ENCODE measurements at regions not wholly inside any gene's neighbourhood (a gene's known extent, or its start where the extent isn't known, plus 50 kb on each side); places are given as distances from the start of the nearest gene placed in this dataset.
"Not testable (repeated sequence)": the region's sequence is repeated elsewhere in the genome, so short reads cannot be mapped to it uniquely, and the experiment has no call there.

DNA sequence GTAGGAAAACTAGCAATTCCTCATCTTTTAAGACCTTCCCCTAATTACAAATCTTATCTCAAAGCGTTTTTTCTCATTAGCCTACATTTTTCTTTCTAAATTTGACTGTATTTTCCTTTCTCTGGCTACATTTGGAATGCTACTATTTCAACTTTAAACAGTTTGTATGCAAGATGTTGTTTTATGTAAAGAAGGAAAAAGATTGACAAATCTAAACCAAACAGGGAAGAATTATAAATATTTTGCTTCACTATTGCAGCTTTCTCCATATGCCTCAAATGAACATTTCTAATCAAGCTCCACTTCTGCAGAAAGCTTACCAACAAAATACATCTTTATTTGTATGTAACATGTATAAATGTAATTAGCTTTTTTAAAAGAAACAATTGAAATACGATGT lies 156.2 kb downstream of the MZT1 start:
- no peak for DNase-seq

DNA sequence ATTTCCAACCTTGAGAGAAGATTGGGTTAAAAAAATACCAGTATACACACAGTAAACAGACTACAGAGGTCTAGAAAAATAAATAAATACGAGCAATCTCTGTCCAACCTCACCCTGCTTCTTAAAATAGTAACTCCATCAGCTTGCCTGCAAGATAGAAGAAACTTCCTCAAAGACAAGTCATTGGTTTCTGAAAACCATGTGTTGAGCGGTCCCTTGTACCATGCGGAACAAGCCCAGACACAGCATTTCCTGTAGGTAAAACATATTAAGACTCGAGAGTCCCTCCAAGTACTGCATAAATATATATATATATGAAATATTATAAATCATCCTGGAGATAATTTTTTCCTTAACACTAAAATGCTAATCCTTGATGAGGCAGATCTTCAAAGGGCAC lies 157.4 kb downstream of the MZT1 start:
- DNase-seq: no peak

DNA sequence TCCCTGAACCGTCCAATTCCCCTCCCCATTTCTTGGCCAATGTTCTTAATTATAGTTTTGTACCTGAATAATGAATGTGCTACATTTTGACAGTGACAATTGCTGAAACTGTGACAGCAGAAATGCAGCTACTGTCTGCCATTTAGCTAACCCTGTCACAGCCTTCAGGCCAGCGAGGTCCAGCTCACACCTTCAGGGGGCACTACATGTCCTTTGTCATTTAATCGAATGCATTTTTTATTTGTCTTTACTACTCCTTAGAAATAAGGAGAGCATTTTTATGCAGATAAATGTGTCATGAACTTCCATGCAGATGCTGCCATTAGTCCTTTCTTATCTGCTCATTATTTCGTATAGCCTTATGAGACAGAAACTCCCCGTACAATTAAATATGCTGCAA lies 159.9 kb downstream of the MZT1 start:
- DNase-seq: no peak

DNA sequence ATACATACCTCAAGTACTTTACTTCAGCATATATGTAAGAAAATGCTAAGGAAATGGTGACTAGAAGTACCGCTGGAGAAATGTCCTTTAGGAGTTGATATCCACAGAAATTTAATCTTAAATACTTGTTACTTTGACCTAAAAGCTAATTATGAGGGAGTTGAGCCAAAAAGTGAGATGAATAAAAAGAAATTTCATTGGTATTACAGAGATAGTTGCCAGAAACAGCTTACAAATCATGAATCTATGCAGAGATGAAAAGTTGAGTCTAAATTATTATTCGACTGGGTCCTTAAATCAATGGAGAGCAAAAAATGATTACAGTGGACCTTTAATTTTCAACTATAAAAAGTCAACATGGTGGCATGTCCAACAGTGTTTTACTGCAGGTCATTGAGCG lies 160.9 kb downstream of the MZT1 start:
- DNase-seq: no peak

DNA sequence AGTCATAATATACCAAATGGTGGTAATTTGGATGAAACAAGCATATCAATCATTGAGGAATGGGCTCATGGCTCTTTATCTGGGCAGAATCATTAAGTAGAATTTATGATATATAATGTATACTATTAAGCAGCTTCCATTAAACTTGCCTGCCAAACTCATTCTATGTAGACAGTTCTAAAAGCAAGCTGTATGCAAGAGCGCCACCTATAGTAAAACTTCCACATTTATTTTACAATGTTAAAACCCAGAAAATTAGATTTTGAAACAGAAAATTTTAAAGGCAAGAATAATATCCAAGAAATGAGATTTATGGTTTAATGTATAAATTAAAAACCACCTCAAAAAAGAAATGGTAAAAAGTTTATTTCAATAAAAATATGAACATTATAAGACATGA lies 161.5 kb downstream of the MZT1 start:
- no peak for DNase-seq

DNA sequence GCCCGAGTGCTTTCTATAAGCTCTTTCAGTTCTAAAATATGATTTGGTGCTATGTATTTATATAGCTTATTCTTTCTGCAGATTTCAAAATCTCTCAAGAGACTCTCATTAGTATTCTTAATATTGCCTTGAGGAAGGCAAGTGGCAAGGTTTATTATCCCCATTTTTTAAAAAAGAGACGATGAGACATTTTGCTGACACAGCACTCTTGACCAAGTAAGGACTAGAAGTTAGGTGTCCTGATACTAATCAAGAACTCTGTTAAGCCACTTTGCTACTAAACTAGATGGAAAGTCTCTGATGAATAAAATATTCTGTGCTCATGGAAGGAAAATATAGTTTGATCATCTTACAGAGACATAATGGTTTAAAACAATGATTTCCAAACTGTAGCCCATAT lies 164.7 kb downstream of the MZT1 start:
- DNase-seq: no peak

DNA sequence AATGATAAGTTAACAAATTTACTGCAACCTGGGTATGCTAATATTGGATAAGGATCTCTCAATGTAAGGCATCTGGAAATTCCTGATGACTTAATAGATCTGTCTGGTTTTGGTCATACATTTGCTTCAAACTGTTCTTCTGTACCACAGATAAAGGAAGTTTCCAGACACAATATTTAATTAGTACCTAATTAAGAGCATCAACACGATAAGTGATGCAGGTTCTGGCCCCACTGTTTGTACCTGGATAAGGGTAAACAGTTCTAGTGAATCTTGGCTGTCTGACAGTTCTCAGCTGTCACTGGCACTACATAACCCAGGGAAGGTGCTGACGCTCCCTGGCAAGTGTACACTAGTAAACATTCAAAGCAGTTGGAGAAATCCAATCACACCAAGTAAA lies 165.6 kb downstream of the MZT1 start:
- no peak for DNase-seq

DNA sequence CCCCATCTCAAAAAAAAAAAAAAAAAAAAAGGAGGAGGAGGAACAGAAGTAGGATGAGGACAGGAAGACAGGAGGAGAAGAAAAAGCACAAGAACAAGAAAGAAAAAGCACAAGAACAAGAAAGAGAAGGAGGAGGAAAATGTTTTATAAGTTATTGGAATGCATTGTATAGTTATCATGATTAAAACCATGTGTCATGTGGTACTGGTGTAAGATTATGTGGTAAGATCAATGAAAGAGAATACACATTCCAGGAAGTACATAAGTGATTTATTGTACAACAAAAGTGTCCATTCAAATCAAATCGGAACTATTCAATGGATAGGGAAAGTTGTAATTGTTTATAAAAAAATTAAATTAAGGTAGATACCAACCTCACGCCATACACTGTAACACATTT lies 167.7 kb downstream of the MZT1 start:
- DNase-seq: no peak

DNA sequence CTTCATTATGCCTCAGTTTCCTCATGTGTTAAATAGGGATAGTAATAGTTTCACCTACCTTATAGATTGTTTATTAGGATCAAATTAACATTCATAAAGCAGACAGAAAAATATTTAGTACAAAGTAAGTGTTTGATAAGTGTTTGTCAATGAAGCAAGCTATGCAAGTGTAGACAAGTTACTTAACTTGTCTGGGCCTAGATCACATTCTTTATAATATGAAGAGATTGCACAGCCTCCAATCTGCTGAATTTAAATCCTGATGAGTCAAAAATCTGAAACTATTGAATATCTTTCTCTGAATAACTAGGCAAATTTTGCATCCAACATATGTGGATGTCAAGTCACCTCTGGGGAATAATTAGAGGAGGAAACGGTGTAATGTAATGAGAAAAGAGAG lies 170.5 kb downstream of the MZT1 start:
- no peak for DNase-seq

DNA sequence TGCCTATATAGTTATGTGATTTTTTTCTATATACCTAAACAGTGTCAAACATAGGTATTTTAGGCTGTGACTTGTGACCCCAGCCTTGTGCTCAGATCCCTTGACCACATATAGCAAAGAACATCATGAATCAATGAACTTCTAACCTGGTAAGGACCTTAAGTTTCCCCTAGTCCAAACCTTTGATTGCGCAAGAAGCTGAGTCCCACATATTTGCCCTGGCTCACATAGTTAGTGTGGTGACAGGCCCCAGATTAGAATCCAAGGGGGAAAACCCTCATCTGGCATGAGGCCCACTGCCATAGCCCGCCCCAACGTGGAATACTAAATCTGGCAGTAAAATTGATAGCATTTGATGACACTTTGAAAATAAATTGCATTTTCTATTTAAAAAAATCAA lies 171.8 kb downstream of the MZT1 start:
- no peak for DNase-seq

DNA sequence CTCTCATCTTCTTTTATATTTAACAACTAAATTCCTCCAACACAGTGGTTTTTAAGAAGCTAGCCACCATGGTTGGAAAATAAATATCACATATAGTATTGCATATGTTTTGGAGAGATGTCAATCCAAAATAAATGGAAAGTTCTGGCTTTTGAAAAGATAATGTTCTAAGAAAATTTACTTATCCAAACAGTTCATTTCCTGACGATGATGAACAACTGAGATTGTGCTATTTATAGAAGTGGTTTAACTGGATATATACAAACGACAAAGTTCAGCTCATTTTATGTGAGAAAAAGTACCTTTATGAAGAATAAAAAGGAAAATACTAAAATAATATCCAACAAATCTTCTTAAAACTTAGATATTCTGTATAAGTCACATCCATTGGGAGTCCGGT lies 174.7 kb downstream of the MZT1 start:
- no peak for DNase-seq

DNA sequence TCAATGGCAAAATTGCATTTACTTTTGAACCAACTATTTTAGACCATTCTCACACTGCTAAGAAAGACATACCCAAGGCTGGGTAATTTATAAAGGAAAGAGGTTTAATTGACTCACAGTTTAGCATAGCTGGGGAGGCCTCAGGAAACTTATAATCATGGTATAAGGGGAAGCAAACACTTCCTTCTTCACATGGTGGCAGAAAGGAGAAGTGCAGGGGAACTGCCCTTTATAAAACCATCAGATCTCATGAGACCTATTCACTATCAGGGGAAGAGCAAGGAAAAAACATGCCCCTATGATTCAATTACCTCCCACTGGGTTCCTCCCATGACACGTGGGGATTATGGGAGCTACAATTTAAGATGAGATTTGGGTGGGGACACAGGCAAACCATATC lies 181.5 kb downstream of the MZT1 start:
- DNase-seq: not testable (repeated sequence)

DNA sequence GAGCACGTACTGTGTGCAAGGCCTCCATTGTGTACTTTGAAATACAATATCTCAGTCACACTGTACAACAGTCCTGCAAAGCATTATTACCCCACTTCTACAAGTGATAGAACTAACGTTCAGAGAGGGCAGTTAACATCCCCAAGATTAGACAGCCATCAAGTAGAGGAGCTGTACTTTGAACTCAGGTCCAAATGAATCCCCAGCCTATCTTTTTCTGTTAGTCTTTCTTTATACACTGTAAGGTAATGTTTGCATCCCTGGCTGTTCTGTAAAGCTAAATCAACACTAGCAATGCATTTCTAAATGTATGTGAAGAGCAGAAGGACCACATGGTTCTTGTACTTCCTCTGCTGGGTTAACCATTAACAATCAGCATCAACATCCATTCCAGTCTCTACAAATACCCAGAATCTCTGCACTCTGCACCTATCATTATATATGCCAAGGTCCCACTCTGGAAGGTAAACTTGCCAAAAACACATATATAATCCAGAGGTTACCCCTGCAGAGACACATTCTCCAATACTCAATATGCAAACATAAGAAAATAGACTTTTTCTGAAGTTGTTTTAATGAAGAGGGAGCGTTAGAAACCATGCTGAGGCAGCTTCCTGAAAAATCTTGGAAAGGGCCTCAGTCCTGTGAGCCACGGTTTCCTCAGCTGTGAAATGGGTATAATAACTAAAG lies 182.3 kb downstream of the MZT1 start:
- no peak for DNase-seq

DNA sequence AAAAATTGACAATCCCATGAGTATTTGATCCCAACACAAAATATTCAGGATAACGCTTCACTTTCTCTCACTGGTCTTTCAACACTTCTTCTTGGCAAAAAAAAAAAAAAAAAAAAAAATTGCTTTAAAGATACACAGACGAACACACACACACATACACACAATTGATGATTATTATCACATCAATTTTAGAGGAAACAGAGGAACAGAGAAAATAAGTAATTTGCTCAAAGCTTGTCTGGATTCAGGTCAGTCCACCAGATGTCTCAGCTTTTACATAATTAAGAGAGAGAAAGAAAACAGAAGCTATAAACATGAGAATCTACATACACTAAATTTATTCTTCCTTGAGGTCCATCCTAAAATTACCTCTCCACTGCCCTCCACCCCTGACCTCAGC lies 183.4 kb downstream of the MZT1 start:
- no peak for DNase-seq

DNA sequence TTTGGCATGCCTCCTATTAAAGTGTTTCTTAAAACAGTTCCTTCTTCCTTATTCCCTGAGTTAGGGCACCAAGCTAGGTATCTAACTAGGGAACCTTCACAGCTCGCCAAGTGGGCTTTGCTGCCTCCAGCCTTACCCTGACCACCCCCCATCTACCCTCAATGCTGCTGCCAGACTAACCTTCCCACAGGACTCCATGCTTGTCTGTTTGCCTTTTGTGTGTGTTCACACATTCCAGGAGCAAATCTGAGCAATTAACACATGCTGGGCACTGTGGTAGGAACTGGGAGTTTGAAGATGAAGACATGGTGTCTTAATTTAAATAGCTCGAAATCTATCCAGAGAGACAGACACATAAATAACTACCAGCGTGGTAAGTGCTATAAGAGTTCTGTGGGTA lies 185.2 kb downstream of the MZT1 start:
- no peak for DNase-seq

DNA sequence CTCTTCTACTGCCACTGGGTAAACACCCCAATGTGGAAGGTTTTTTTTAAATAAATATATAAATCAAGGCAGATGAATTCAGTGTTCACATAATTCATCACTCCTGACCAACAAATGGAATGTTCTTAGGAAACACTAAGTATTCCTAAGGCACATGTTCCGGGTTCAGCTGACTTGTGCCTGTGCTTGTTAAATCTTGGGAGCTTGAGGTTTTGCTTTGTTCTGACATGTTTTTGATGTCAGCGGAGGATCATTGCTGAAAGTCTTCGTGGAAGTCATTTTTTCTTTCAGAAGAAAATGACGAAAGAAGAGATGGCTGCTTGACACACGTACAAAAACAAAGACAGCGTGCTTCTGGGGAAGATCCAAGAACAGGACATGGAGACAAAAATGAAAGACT lies 185.8 kb downstream of the MZT1 start:
- DNase-seq: no peak

DNA sequence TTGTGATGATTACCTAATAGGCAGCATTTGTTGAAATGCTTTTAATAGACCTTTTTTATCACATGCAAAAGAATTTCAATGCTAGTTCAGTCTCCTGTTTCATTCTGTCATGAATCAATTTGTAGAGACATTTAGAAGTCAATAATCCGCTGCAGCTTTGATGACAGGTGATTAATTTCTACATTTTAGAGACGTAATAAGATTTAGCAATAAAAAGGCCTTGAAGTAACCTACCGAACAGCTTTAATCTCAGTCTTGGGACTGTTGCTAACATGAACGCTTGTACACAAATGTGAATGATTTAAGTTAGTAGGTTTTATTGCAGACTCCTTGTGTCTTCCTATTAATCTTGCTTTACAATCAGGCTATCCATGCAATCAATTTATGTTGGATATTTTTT lies 186.5 kb downstream of the MZT1 start:
- no peak for DNase-seq

DNA sequence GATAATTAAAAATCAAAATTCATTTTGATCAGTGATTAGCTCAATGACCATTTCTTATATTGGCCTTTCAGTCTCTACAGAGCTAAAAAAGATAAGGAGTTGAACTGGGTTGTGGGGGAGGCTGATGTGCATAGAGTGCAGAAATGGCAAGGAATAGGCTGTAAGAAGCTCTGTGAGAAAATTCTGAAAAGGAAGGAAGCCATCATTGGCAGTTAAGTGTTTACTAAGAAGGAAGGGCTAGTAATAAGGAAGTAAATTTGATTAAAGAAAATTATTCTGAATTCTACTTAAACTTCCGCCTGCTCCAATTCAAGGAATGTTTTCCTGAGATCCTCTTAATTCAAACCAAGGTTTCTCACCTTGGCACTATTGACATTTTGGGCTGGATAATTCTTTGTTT lies 187.5 kb downstream of the MZT1 start:
- DNase-seq: no peak

DNA sequence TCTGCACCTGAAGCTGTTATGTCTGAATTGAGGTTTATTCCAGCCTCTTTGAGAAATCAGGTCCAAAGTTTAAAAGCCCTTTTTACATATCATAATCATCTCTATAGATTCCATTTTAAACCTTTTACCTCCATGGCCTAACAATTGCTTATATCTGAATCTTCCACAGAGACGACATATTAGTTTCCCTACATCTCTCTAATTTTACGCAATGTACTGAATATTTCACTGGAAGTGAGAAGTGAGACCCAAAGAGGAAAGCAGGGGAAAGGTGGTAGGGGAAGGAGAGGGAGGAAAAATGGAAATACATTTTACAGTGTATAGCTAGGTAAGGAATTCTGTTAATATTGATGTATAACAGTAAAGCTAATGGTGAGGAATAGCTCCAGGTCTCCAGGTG lies 189.6 kb downstream of the MZT1 start:
- DNase-seq: no peak

DNA sequence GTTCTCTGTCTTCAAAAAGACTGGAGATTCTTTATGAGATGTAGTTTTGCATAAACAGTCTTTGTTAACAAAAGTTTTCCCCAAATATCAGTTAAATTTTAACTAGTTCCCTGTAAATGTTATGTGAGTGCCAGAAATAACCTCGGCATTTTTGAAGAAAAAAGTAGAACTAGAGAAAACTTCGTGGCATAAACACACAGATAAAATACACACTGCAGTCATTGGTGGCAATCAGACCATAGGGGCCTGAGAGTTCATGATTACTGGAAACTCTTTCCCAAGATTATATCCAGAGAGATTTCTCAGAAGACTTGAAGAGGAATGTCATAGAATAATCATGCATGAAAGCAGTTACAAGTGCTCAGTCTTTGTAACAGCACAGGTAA lies 190.0 kb downstream of the MZT1 start:
- no peak for DNase-seq

DNA sequence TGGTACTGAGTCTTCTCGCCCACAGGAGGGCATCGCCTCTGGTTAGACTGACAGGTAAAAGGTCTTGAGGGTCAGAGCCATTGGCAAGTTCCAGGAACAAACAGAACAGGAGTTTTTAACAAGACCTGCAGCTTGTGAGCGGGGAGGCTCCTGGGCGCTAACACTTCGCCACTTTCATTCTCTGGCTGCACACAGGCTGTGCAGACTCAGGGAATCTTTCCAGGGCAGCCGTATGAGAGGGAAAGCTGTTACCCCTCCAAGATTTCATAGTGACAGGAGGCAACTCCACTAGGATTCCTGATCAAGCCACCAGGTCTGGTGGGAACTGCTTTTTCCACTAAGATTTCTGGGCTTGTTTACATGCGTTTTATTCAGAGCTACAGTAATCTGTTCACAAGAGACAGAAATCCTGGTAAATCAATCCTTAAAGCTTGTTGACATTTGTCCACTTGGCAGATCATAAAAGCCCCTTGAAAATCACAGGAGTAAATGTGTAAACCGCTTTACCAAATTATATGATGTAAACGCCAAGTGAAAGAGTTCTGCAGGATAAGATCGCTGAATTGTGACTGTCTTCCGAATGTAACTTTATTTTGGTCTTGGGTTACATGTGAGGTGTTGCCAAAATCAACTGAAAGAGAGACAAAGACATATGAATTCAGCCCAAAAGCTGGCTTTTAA lies 190.6 kb downstream of the MZT1 start:
- DNase-seq: no peak

DNA sequence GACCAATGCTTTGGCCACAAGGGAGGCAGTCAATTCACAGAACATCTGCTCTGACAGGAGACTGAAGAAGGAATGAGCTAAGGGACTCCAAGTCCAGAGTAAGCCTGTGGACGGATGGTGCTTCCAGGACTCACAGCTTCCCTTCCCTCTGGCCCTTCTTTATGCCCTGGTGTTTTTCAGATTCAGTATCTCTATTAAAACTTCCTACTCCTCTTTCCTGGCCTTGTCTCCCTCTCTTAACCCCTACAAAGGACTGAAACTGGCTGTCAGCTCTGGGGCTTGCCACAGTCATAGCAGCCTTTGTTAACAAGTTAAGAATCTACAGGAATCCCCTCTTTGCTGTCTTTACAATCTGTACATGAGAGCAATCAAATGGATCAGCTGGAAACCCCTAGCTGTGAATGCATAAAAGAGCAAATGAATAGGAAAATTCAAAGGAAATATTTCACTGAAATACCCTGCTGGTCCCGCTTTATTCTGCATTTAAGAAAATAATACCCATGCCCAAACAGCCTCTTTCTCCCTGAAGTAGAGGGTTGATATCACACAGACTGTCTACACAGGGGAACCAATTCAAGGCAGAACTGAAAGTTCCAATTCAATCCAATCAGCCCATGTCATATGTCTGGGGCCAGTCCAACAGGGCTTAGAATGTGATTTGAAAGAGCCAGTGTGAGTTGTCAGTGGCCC lies 192.3 kb downstream of the MZT1 start:
- DNase-seq: no peak

DNA sequence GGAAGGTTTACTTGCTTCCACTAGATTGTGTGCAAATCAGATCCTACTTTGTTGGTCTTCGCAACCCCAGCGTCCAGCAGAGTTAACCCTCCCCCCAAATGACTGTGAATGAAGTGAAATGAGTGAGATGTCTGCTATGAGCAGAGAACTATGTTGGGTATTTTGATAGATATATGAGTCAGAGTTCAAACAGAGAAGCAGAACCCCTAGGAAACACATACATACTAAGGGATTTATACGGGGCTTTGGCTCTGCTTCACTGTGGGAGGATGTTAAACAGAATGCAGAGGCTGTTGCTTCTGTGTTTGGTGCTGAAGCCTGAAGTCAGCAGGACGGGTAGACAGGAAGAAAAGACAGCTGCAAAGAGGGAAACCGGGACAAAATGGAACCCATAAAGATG lies 197.0 kb downstream of the MZT1 start:
- no peak for DNase-seq

DNA sequence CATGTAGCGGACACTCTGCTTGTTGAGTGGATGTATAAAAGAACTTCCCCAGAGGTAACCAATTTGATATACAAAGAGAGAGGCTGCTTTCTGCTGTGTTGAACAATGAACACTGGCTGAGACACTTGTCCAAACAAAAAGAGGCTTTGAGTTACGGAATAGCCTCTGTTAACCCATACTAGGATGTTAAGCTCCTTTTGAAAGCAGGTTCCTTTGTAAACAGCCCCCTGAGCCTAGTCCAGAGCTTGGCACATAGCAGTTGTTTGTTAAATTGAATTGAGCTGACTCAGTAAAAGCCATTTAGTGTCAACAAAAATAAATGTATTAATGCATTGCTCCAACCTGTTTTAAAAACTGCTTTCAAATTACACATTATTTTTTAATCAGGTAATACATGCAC lies 200.1 kb downstream of the MZT1 start:
- DNase-seq: no peak

DNA sequence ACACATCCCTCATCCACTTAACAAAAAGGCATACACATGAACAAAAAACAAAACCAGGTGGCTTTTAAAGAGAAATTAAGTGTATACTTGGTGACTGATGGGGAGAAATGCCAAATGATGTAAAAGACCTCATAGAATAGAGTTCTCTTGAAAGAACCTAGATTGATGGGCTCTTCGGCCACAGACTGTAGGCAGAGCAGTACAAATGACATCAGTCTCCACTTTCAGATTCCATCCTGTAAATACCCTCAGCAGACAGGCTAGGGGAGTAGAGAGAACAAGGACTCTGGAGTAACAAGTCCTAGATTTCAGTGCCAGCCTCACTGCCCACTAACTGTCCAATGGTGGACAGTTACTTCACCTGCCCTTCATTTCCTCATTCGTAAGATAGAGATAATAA lies 203.8 kb downstream of the MZT1 start:
- no peak for DNase-seq

Measured in NK-92 treated with Interleukin-12 subunit alpha and Interleukin-12 subunit beta, amount 100 ng/mL, for 24 hours (cell line).